ENCODE measurements at regions not wholly inside any gene's neighbourhood (a gene's known extent, or its start where the extent isn't known, plus 50 kb on each side); places are given as distances from the start of the nearest gene placed in this dataset.

DNA sequence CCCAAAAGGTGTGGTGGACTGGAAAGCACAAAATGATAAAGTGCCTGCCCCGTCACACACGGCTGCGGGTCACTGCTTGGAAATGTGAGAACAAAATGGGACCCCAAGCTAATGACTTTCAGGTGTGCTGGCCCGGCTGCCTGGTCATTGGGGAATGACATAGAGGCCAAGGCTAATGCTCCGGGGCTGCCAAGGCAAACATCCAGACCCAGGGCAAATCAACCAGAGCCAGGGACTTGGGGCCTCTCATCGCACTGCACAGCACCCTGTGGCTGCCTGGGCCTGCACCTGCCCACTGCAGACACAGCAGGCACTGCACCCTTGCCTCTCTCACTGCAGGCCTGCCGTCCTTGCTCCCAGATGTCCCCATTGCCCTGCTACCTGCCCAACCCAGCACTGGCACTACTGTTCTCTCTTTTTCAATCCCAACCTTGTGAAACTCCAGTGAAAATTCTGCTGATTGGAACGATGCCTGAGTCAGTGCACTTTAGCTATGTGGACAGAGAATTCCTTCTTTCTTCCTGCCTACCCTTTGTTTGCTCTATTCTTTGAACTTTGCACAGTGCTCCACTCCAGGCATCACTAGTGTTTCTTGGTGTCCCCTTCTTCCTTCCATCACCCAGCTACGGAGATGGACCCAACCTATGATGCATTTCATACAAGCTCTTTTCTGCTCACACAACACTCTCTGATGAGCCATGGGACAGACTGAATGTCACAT is 849.5 kb downstream of the MAFB start:
- H3K9ac ChIP-seq (ENCODE audit: low read length in 3 of 3) = no peak overlapping the region
- H3K27me3 ChIP-seq (ENCODE audit: control insufficient read depth, insufficient read depth, low read length) = no peaks in the 10 kb centered on the region
- no peaks in the 10 kb centered on the region for H3K9me3 ChIP-seq (ENCODE audit: control insufficient read depth in 2 of 3, insufficient read depth in 1 of 3, low read length in 3 of 3)
- DNase-seq = peak; percentile 62 to 82 (median 79)
- no peak overlapping the region for H3K4me3 ChIP-seq (ENCODE audit: low read length in 3 of 3)
- FAIRE-seq = no peak
- H3K4me1 ChIP-seq (ENCODE audit: control insufficient read depth in 2 of 3, insufficient read depth in 2 of 3, low read depth in 1 of 3, low read length in 3 of 3) = no peaks in the 10 kb centered on the region
- H3K27ac ChIP-seq (ENCODE audit: low read depth in 2 of 2, low read length in 2 of 2) = no peak overlapping the region
- H3K36me3 ChIP-seq (ENCODE audit: control insufficient read depth in 2 of 3, insufficient read depth in 3 of 3, low read length in 3 of 3) = no peaks in the 10 kb centered on the region
- intact Hi-C loops (cut with DNase I) = no loop called here
- TF ChIP-seq, protein P1, sequence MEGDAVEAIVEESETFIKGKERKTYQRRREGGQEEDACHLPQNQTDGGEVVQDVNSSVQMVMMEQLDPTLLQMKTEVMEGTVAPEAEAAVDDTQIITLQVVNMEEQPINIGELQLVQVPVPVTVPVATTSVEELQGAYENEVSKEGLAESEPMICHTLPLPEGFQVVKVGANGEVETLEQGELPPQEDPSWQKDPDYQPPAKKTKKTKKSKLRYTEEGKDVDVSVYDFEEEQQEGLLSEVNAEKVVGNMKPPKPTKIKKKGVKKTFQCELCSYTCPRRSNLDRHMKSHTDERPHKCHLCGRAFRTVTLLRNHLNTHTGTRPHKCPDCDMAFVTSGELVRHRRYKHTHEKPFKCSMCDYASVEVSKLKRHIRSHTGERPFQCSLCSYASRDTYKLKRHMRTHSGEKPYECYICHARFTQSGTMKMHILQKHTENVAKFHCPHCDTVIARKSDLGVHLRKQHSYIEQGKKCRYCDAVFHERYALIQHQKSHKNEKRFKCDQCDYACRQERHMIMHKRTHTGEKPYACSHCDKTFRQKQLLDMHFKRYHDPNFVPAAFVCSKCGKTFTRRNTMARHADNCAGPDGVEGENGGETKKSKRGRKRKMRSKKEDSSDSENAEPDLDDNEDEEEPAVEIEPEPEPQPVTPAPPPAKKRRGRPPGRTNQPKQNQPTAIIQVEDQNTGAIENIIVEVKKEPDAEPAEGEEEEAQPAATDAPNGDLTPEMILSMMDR (IDR thresholded peaks at IDR 0.05; ENCODE audit: borderline replicate concordance, extremely low read depth, insufficient read depth) = no peak

DNA sequence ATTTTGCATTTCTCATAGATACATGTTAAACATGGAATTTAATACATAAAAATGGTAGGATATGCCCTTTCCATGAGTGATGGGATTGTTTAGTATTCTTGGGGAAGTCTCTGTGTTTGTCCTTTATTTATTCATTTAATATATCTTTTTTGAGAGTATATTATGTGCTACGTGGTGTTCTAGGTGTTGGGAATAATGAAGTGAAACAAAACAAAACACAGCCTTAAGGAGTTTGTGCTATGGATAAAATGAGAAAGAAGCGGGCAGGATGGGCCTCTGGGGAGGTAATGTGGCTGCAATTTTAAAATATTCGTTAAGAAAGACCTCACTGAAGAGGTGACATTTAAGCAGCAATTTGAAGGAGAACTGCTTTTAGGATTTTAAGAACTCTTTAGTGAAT is 851.5 kb downstream of the MAFB start:
- Histone ChIP-seq H3K36me3 (ENCODE audit: control insufficient read depth in 2 of 3, insufficient read depth in 3 of 3, low read length in 3 of 3) (no peaks in the 10 kb centered on the region), H3K4me3 (ENCODE audit: low read length in 3 of 3) (no peak overlapping the region), H3K27ac (ENCODE audit: low read depth in 2 of 2, low read length in 2 of 2) (no peak overlapping the region), H3K27me3 (ENCODE audit: control insufficient read depth, insufficient read depth, low read length) (no peaks in the 10 kb centered on the region), H3K9ac (ENCODE audit: low read length in 3 of 3) (no peak overlapping the region), H3K4me1 (ENCODE audit: control insufficient read depth in 2 of 3, insufficient read depth in 2 of 3, low read depth in 1 of 3, low read length in 3 of 3) (no peaks in the 10 kb centered on the region), H3K9me3 (ENCODE audit: control insufficient read depth in 2 of 3, insufficient read depth in 1 of 3, low read length in 3 of 3) (no peaks in the 10 kb centered on the region)
- TF ChIP-seq, protein P1 (IDR thresholded peaks at IDR 0.05; ENCODE audit: borderline replicate concordance, extremely low read depth, insufficient read depth) = no peak
- intact Hi-C loops (cut with DNase I) = no loop called here
- FAIRE-seq (no peak), DNase-seq (no peak)

GRCh38 chr20:39835130-39835842 is 853.8 kb downstream of the MAFB start:
- H3K9ac ChIP-seq (ENCODE audit: low read length in 3 of 3) = no peak overlapping the region
- TF ChIP-seq, protein P1 (IDR thresholded peaks at IDR 0.05; ENCODE audit: borderline replicate concordance, extremely low read depth, insufficient read depth) = no peak
- FAIRE-seq (no peak), DNase-seq (no peak)
- H3K9me3 ChIP-seq (ENCODE audit: control insufficient read depth in 2 of 3, insufficient read depth in 1 of 3, low read length in 3 of 3) = no peaks in the 10 kb centered on the region
- no peak overlapping the region for H3K27ac ChIP-seq (ENCODE audit: low read depth in 2 of 2, low read length in 2 of 2)
- no peaks in the 10 kb centered on the region for H3K27me3 ChIP-seq (ENCODE audit: control insufficient read depth, insufficient read depth, low read length)
- intact Hi-C loops (cut with DNase I) = no loop called here
- no peaks in the 10 kb centered on the region for H3K4me1 ChIP-seq (ENCODE audit: control insufficient read depth in 2 of 3, insufficient read depth in 2 of 3, low read depth in 1 of 3, low read length in 3 of 3)
- no peak overlapping the region for H3K4me3 ChIP-seq (ENCODE audit: low read length in 3 of 3)
- no peaks in the 10 kb centered on the region for H3K36me3 ChIP-seq (ENCODE audit: control insufficient read depth in 2 of 3, insufficient read depth in 3 of 3, low read length in 3 of 3)

Measured in kidney (tissue), 13 donors.